ENCODE measurements at regions not wholly inside any gene's neighbourhood (a gene's known extent, or its start where the extent isn't known, plus 50 kb on each side); places are given as distances from the start of the nearest gene placed in this dataset.

- H3K4me3 ChIP-seq (ENCODE audit: low read length): no peak overlapping the region
- DNase-seq: no peak
- no peaks in the 10 kb centered on the region for H3K9me3 ChIP-seq (replicated peaks; ENCODE audit: insufficient read depth, low read length)
- no peak for TF ChIP-seq CTCF (IDR thresholded peaks at IDR 0.05; ENCODE audit: low read length)
- no peak for TF ChIP-seq EZH2 (optimal IDR thresholded peaks at IDR 0.05; ENCODE audit: low read depth, low read length)
- TF ChIP-seq EZH2phosphoT487 (IDR thresholded peaks at IDR 0.05; ENCODE audit: low read length): no peak
- no peak overlapping the region for H3K4me2 ChIP-seq (ENCODE audit: low read depth, low read length)
- H4K20me1 ChIP-seq (ENCODE audit: insufficient read depth, low read length): no peaks in the 10 kb centered on the region
- H3K79me2 ChIP-seq (ENCODE audit: low read length): no peaks in the 10 kb centered on the region
- H3F3A ChIP-seq (ENCODE audit: insufficient read depth, low read length): no peaks in the 10 kb centered on the region
- no peaks in the 10 kb centered on the region for H3K36me3 ChIP-seq (replicated peaks; ENCODE audit: insufficient read depth, low read length)
- no peak overlapping the region for H3K9ac ChIP-seq (ENCODE audit: low read length)
- no peak overlapping the region for H3K27ac ChIP-seq (ENCODE audit: low read length)
- no peaks in the 10 kb centered on the region for H3K9me2 ChIP-seq (replicated peaks; ENCODE audit: insufficient read depth, low read length)
- H2AFZ ChIP-seq (ENCODE audit: low read length): no peak overlapping the region
- no peaks in the 10 kb centered on the region for H3K27me3 ChIP-seq (replicated peaks; ENCODE audit: insufficient read depth, low read length)
- H3K4me1 ChIP-seq (ENCODE audit: low read length): no peaks in the 10 kb centered on the region
Measured at GRCh38 chr5:116765441-116765840, 190.8 kb upstream of the SEMA6A start.

- H3K9ac ChIP-seq (ENCODE audit: low read length): no peak overlapping the region
- no peak overlapping the region for H3K27ac ChIP-seq (ENCODE audit: low read length)
- no peaks in the 10 kb centered on the region for H3K36me3 ChIP-seq (replicated peaks; ENCODE audit: insufficient read depth, low read length)
- H3K9me2 ChIP-seq (replicated peaks; ENCODE audit: insufficient read depth, low read length): no peaks in the 10 kb centered on the region
- H3F3A ChIP-seq (ENCODE audit: insufficient read depth, low read length): no peaks in the 10 kb centered on the region
- H2AFZ ChIP-seq (ENCODE audit: low read length): no peak overlapping the region
- H3K9me3 ChIP-seq (replicated peaks; ENCODE audit: insufficient read depth, low read length): no peaks in the 10 kb centered on the region
- TF ChIP-seq EZH2 (optimal IDR thresholded peaks at IDR 0.05; ENCODE audit: low read depth, low read length) (no peak), EZH2phosphoT487 (IDR thresholded peaks at IDR 0.05; ENCODE audit: low read length) (no peak), CTCF (IDR thresholded peaks at IDR 0.05; ENCODE audit: low read length) (no peak)
- DNase-seq: no peak
- H3K4me2 ChIP-seq (ENCODE audit: low read depth, low read length): no peak overlapping the region
- no peaks in the 10 kb centered on the region for H4K20me1 ChIP-seq (ENCODE audit: insufficient read depth, low read length)
- no peaks in the 10 kb centered on the region for H3K79me2 ChIP-seq (ENCODE audit: low read length)
- H3K4me1 ChIP-seq (ENCODE audit: low read length): no peaks in the 10 kb centered on the region
- H3K4me3 ChIP-seq (ENCODE audit: low read length): no peak overlapping the region
- no peaks in the 10 kb centered on the region for H3K27me3 ChIP-seq (replicated peaks; ENCODE audit: insufficient read depth, low read length)
Measured at GRCh38 chr5:116764941-116765340, 190.3 kb upstream of the SEMA6A start.

GRCh38 chr5:116763987-116764866 is 189.6 kb upstream of the SEMA6A start:
- H3K9ac ChIP-seq (ENCODE audit: low read length): no peak overlapping the region
- H3K79me2 ChIP-seq (ENCODE audit: low read length): no peaks in the 10 kb centered on the region
- no peaks in the 10 kb centered on the region for H3K27me3 ChIP-seq (replicated peaks; ENCODE audit: insufficient read depth, low read length)
- H4K20me1 ChIP-seq (ENCODE audit: insufficient read depth, low read length): no peaks in the 10 kb centered on the region
- TF ChIP-seq EZH2phosphoT487 (IDR thresholded peaks at IDR 0.05; ENCODE audit: low read length) (no peak), EZH2 (optimal IDR thresholded peaks at IDR 0.05; ENCODE audit: low read depth, low read length) (no peak), CTCF (IDR thresholded peaks at IDR 0.05; ENCODE audit: low read length) (no peak)
- H3K9me3 ChIP-seq (replicated peaks; ENCODE audit: insufficient read depth, low read length): no peaks in the 10 kb centered on the region
- H3K27ac ChIP-seq (ENCODE audit: low read length): no peak overlapping the region
- DNase-seq: peak; percentile 57
- no peak overlapping the region for H3K4me3 ChIP-seq (ENCODE audit: low read length)
- no peaks in the 10 kb centered on the region for H3K4me1 ChIP-seq (ENCODE audit: low read length)
- no peak overlapping the region for H2AFZ ChIP-seq (ENCODE audit: low read length)
- no peaks in the 10 kb centered on the region for H3K9me2 ChIP-seq (replicated peaks; ENCODE audit: insufficient read depth, low read length)
- H3F3A ChIP-seq (ENCODE audit: insufficient read depth, low read length): no peaks in the 10 kb centered on the region
- H3K4me2 ChIP-seq (ENCODE audit: low read depth, low read length): no peak overlapping the region
- H3K36me3 ChIP-seq (replicated peaks; ENCODE audit: insufficient read depth, low read length): no peaks in the 10 kb centered on the region
